ENCODE measurements at regions not wholly inside any gene's neighbourhood (a gene's known extent, or its start where the extent isn't known, plus 50 kb on each side); places are given as distances from the start of the nearest gene placed in this dataset.

DNA sequence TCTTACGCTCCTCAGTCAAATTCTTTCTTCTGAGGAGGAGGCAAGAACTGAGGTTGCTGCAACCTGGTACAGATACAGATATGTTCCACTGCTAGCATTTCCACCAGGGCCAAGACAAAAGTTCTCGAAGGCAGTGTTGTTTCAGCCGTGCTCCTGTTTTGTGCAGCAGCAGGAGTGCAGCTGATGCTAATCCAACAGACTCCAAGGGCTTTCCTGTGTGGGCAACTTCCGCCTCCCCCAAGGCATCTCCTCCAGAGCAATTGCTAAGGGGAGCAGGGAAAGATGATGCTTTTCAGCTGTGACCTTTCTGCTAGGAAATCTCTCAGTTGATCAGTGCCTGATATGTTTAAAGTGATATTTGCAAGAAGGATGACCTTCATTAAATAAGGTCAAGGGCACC, 52.6 kb upstream of the DAPL1 start:
- TF ChIP-seq, protein P1, sequence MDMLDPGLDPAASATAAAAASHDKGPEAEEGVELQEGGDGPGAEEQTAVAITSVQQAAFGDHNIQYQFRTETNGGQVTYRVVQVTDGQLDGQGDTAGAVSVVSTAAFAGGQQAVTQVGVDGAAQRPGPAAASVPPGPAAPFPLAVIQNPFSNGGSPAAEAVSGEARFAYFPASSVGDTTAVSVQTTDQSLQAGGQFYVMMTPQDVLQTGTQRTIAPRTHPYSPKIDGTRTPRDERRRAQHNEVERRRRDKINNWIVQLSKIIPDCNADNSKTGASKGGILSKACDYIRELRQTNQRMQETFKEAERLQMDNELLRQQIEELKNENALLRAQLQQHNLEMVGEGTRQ (IDR thresholded peaks at IDR 0.05; ENCODE audit: low read depth, low read length): no peak
- TF ChIP-seq, protein P2, sequence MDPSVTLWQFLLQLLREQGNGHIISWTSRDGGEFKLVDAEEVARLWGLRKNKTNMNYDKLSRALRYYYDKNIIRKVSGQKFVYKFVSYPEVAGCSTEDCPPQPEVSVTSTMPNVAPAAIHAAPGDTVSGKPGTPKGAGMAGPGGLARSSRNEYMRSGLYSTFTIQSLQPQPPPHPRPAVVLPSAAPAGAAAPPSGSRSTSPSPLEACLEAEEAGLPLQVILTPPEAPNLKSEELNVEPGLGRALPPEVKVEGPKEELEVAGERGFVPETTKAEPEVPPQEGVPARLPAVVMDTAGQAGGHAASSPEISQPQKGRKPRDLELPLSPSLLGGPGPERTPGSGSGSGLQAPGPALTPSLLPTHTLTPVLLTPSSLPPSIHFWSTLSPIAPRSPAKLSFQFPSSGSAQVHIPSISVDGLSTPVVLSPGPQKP (IDR thresholded peaks at IDR 0.05; ENCODE audit: borderline replicate concordance, low read depth, low read length): no peak
- TF ChIP-seq, protein P3, sequence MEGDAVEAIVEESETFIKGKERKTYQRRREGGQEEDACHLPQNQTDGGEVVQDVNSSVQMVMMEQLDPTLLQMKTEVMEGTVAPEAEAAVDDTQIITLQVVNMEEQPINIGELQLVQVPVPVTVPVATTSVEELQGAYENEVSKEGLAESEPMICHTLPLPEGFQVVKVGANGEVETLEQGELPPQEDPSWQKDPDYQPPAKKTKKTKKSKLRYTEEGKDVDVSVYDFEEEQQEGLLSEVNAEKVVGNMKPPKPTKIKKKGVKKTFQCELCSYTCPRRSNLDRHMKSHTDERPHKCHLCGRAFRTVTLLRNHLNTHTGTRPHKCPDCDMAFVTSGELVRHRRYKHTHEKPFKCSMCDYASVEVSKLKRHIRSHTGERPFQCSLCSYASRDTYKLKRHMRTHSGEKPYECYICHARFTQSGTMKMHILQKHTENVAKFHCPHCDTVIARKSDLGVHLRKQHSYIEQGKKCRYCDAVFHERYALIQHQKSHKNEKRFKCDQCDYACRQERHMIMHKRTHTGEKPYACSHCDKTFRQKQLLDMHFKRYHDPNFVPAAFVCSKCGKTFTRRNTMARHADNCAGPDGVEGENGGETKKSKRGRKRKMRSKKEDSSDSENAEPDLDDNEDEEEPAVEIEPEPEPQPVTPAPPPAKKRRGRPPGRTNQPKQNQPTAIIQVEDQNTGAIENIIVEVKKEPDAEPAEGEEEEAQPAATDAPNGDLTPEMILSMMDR (conservative IDR thresholded peaks at IDR 0.05; ENCODE audit: low read depth, low read length): no peak
- TF ChIP-seq RFX5 (IDR thresholded peaks at IDR 0.05; ENCODE audit: low read depth, low read length): no peak
- TF ChIP-seq RAD21 (IDR thresholded peaks at IDR 0.05; ENCODE audit: low read length): no peak
- TF ChIP-seq CHD1 (IDR thresholded peaks at IDR 0.05; ENCODE audit: low read depth, low read length): no peak
- no peak for TF ChIP-seq CEBPB (IDR thresholded peaks at IDR 0.05; ENCODE audit: low read depth, low read length)
- no peak for TF ChIP-seq POLR2A (IDR thresholded peaks at IDR 0.05; ENCODE audit: low read depth, low read length)
- no peak for TF ChIP-seq RCOR1 (IDR thresholded peaks at IDR 0.05; ENCODE audit: insufficient replicate concordance, low read length)
- TF ChIP-seq SMC3 (IDR thresholded peaks at IDR 0.05; ENCODE audit: low read depth, low read length): no peak
- TF ChIP-seq MAFK (IDR thresholded peaks at IDR 0.05; ENCODE audit: low read depth, low read length): no peak
- no peak for TF ChIP-seq MAZ (IDR thresholded peaks at IDR 0.05; ENCODE audit: borderline replicate concordance, low read depth, low read length)
- TF ChIP-seq BHLHE40 (IDR thresholded peaks at IDR 0.05; ENCODE audit: low read depth, low read length): no peak
- no peak for TF ChIP-seq FOS (IDR thresholded peaks at IDR 0.05; ENCODE audit: low read depth, low read length)
